GM19397 (cell line): ENCODE measurements at regions not wholly inside any gene's neighbourhood (a gene's known extent, or its start where the extent isn't known, plus 50 kb on each side); places are given as distances from the start of the nearest gene placed in this dataset.
"Not testable (repeated sequence)": the region's sequence is repeated elsewhere in the genome, so short reads cannot be mapped to it uniquely, and the experiment has no call there.

Experiments used
- ATAC-seq: cut with Tn5 transposase; IDR thresholded peaks from one replicate; pipeline ENCODE4 v1.9.1; 2021; ENCODE audit warnings: mild to moderate bottlenecking, moderate library complexity; ENCODE audit not compliant: unreplicated experiment

- ATAC-seq = no peak
These were observed 108.7 kb downstream of the SUCLA2 start for GRCh38 chr13:47892374-47892773.

GRCh38 chr13:47890146-47890814 is 110.8 kb downstream of the SUCLA2 start:
- ATAC-seq = no peak

- no peak for ATAC-seq
These were observed 114.8 kb downstream of the SUCLA2 start for GRCh38 chr13:47886314-47886713.

DNA sequence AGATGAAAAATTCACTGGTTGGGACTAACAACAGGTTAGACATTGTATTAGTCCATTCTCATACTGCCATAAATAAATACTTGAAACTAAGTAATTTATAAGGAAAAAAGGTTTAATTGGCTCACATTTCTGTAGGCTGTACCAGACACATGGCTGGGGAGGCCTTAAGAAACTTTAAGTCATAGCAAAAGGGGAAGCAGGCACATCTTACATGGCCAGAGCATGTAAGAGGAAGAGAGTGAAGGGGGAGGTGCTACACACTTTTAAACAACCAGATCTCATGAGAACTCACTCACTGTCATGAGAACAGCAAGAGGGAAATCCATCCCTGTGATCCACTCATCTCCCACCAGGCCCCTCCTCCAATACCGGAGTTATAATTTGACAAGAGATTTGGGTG is 125.9 kb downstream of the SUCLA2 start:
- no peak for ATAC-seq

DNA sequence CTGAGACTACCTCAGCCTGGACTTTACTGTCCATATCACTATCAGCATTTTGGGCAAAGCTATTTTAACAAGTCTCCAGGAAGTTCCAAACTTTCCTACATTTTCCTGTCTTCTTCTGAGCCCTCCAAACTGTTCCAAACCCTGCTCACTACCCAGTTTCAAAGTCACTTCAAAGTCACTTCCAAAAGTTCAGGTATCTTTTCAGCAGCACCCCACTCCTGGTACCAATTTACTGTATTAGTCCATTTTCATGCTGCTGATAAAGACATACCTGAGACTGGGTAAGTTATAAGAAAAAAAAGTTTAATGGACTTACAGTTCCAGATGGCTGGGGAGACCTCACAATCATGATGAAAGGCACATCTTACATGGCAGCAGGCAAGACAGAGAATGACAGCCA is 127.1 kb downstream of the SUCLA2 start:
- ATAC-seq = not testable (repeated sequence)

DNA sequence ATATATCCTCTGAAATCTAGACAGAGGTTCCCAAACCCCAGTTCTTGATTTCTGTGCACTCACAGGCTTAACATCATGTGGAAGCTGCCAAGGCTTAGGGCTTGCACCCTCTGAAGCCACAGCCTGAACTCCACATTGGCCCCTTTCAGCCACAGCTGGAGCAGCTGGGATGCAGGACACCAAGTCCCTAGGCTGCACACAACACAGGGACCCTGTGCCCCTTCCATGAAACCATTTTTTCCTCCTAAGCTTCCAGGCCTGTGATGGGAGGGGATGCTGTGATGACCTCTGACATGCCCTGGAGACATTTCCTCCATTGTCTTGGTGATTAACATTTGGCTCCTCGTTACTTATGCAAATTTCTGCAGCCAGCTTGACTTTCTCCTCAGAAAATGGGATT is 127.8 kb downstream of the SUCLA2 start:
- not testable (repeated sequence) for ATAC-seq

DNA sequence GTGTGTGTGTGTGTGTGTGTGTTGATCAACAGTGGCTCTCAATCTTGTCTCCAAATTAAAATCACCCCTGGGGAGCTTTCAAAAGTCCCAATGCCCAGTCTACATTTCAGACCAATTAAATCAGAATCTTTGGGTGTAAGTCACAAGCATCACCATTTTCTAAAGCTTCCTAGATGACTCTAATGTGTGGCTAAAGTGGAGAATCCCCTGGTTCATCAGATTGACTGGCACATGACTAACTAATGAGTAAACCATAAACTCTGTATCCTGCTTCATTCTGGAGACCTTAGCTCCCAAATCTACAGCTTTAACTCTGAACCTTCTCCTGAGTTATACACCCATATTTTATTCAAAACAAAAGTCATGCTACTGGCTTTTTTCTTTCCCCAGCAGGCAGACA is 131.3 kb downstream of the SUCLA2 start:
- ATAC-seq = no peak

DNA sequence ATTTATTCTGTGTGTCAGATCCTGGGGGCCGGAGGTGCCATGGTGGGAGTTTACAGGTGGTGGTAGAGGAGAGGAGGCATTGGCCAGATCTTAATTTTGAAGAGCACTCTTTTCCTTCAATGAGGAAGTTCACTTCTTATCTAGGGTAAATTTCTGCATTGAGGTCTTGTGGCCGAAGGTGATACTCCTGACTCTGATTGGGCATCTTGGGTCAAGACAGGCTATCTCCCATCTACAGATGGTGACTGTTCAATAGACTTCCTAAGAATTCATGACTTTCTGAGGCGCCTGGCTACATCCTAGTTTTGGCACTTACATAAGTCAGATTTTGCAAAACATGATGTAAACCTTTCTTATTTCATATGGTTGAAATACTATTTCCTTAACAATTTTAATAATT is 135.2 kb downstream of the SUCLA2 start:
- ATAC-seq = no peak

GRCh38 chr13:47862841-47863240 is 138.2 kb downstream of the SUCLA2 start:
- ATAC-seq = no peak

- no peak for ATAC-seq
These were observed 141.9 kb downstream of the SUCLA2 start for GRCh38 chr13:47859165-47859564.

GRCh38 chr13:47858042-47859025 is 142.7 kb downstream of the SUCLA2 start:
- no peak for ATAC-seq

- ATAC-seq = no peak
These were observed 147.8 kb downstream of the SUCLA2 start for GRCh38 chr13:47853236-47853635.

- no peak for ATAC-seq
These were observed 154.2 kb downstream of the SUCLA2 start for GRCh38 chr13:47846886-47847285.

DNA sequence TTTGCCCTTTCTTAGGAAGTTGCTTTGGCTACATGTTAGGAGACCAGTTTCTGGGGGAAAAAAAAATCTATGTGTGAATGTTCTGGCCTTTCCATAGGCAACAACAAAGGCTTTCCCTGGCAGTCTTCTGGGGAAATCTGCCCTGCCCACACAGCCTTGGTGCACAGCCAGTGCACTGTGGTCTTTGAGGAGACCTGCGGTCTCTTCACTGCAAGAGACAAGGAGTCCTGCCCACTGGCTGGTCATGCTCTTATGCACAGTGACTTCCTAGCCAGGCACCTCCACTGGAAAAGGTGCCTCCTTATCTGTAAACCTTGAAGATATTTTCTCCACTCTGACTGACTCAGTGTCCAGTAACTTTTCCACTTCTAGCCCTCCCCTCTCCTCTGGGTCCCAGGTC is 155.1 kb downstream of the SUCLA2 start:
- ATAC-seq = no peak

DNA sequence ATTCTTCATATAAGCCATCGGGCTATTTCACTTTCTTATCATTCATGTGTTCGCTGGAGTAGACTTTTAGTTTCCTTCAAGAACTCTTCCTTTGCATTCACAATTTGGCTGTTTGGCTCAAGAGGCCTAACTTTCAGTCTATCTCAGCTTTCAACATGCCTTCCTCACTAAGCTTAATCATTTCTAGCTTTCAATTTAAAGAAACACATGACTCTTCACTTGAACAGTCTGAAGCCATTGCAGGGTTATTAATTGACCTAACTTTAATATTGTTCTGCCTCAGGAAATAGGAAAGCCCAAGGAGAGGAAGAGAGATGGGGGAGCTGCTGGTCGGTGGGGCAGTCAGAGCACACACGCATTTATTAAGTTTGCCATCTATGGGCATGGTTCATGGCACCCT is 158.1 kb downstream of the SUCLA2 start:
- no peak for ATAC-seq

- ATAC-seq = no peak
These were observed 159.9 kb downstream of the SUCLA2 start for GRCh38 chr13:47841151-47841550.

- no peak for ATAC-seq
These were observed 163.2 kb downstream of the SUCLA2 start for GRCh38 chr13:47837906-47838305.

DNA sequence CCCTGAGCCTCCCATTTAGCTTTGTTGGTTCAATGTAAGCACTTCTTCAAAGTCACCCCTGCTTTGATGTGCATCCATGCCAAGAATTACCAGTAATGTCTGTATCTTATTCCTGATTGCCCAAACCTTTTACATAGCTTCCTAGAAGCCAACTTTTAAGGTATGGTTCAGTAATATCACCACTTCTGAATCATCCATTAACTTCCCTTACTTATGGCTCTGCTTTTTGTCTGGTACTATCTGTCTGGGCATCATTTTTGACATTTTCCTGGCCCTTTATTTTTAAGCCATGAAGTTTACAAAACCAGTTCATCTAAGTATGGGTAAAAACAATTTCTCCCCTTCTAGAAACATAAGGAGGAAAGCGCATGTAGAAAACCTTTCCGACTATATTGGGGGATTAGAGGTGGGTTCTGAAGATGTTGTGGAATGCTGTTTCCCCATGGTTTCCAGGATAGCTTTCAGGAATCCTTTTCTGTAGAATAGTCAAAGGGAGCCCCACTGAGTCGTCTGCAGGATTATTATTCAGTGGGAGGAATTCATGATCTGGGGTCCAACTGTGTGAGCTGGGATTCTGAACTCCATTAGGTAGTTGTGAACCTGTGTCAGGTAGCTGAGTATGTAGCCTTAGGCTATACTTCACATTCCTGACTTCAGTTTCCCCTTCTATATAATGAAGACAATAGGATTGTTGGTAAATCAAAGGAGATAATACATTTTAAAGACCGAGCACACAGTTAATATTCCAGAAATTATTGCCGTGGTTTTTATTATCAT is 163.8 kb downstream of the SUCLA2 start:
- no peak for ATAC-seq

DNA sequence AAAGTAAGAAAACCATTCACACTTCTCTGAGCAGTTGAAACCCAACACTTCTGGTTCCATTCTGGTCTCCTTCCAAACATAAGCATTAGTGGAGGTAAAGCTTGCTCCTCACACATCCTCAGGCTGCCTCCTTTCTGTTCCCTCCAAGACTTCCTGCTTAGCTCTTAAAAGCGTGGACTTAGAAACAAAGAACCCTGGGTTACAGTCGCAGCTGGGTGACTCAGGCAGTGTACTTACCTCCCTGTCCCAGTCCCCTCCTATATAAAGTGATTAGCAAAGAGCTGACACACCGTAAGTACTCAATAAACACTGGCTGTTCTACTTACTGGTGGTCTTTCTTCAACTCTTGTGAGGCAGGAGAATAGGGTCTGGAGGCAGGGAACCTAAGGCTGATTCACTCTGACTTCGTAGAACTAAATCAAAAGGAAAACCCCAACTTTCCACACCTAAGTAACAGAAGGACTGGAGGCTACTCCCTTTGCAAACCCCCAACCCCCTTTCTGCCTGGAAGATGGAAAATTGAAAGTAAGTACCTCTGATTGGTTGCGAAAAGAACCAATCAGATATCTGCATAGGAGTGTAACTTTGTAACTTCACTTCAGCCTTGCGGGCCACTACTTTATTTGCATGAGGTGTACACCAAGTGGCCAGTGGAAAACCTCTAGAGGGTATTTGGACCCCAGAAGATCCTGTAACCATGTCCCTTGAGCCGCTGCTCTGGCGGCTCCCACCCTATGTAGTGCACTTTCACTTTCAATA is 165.4 kb downstream of the SUCLA2 start:
- ATAC-seq = no peak

- ATAC-seq = no peak
These were observed 168.6 kb downstream of the SUCLA2 start for GRCh38 chr13:47832458-47832972.
